PC-3 (cell line): ENCODE measurements at regions not wholly inside any gene's neighbourhood (a gene's known extent, or its start where the extent isn't known, plus 50 kb on each side); places are given as distances from the start of the nearest gene placed in this dataset.

ENCODE experiments used
- CTCF ChIP-seq: fragments of 300-600 bp; sonication (generic); conservative IDR thresholded peaks from 2 replicates; pipeline ENCODE4 v1.5.1; 2017; ENCODE audit warnings: antibody characterized with exemption, low read depth, mild to moderate bottlenecking, low read length
- EZH2 ChIP-seq: fragments of 300-600 bp; sonication (generic); IDR thresholded peaks from one replicate; pipeline ENCODE4 v1.6.1; 2017; ENCODE audit warnings: antibody characterized with exemption, mild to moderate bottlenecking, low read length; ENCODE audit not compliant: unreplicated experiment

- TF ChIP-seq CTCF (no peak), EZH2 (no peak)
These were observed 296.7 kb downstream of the LPIN1 start for GRCh38 chr2:12043131-12043530.
